ENCODE measurements at regions not wholly inside any gene's neighbourhood (a gene's known extent, or its start where the extent isn't known, plus 50 kb on each side); places are given as distances from the start of the nearest gene placed in this dataset.

DNA sequence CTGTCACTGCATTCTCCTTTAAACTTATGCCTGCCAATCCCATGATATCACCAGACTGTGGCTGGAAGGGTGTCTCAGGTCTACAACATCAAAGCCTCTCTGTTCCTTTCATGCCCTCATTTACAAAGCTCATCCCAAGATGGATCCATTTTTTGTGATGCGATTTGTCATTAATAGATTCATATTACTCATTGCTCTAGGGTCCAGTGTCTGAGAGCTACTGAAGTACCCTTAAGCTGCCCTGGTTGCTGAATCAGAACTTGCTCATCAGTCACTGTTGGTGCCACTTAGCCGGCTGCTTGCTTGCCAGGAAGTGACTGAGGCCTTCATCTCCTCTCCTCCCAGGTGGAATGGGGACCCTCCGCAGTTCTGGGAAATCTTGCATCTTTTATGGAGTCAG is 395.5 kb upstream of the BOD1L1 start:
- TF ChIP-seq, protein P1, sequence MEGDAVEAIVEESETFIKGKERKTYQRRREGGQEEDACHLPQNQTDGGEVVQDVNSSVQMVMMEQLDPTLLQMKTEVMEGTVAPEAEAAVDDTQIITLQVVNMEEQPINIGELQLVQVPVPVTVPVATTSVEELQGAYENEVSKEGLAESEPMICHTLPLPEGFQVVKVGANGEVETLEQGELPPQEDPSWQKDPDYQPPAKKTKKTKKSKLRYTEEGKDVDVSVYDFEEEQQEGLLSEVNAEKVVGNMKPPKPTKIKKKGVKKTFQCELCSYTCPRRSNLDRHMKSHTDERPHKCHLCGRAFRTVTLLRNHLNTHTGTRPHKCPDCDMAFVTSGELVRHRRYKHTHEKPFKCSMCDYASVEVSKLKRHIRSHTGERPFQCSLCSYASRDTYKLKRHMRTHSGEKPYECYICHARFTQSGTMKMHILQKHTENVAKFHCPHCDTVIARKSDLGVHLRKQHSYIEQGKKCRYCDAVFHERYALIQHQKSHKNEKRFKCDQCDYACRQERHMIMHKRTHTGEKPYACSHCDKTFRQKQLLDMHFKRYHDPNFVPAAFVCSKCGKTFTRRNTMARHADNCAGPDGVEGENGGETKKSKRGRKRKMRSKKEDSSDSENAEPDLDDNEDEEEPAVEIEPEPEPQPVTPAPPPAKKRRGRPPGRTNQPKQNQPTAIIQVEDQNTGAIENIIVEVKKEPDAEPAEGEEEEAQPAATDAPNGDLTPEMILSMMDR (optimal IDR thresholded peaks at IDR 0.05 in 1 of 3, IDR thresholded peaks at IDR 0.05 in 1 of 3, conservative IDR thresholded peaks at IDR 0.05 in 1 of 3; ENCODE audit: extremely low read depth in 1 of 3, insufficient read depth in 2 of 3, low read length in 3 of 3): no peak
- no peak for TF ChIP-seq EZH2 (IDR thresholded peaks at IDR 0.05; ENCODE audit: low read length)
